Suprapubic skin (tissue), 4 donors: ENCODE measurements at regions not wholly inside any gene's neighbourhood (a gene's known extent, or its start where the extent isn't known, plus 50 kb on each side); places are given as distances from the start of the nearest gene placed in this dataset.

Experiments used
- CTCF ChIP-seq, 2 donors: fragments of 200-600 bp in 1 of 2; fragments of 450-650 bp in 1 of 2; sonication (generic) in 1 of 2; IDR thresholded peaks; one replicate each; pipeline ENCODE4 v1.5.1; 2016 to 2019; ENCODE audit warnings: antibody characterized with exemption in 2 of 2, mild to moderate bottlenecking in 1 of 2, moderate library complexity in 1 of 2
- POLR2A ChIP-seq, 2 donors: fragments of 450-650 bp; IDR thresholded peaks; one replicate each; pipeline ENCODE4 v1.6.1; 2017; ENCODE audit warnings: antibody characterized with exemption in 2 of 2, mild to moderate bottlenecking in 2 of 2, moderate library complexity in 2 of 2
- POLR2AphosphoS5 ChIP-seq, 3 donors: sonication (generic); formaldehyde crosslinking; IDR thresholded peaks; one replicate each; pipeline ENCODE4 v1.6.1; 2017; ENCODE audit warnings: antibody characterized with exemption in 3 of 3

DNA sequence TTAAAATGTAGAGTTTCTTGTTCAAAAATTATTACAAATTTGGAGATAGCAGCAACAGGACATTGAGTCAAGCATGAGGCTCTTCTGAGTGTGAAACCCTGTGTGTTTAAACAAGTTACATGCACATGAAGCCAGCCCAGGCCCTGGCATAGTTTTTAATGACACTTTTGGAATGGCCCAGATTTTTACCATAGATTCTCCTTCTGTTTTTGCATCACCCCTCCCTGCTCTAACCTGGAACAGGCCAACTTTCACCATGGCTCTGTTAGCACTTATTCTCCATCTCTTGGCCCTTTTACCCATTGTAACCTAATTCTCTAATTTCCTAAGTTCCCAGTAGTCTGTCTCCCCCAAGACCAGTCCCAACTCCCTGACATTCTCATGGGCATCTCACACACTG is 63.1 kb upstream of the PRSS23 start:
- TF ChIP-seq POLR2A (IDR thresholded peaks at IDR 0.05) (no peak), CTCF (IDR thresholded peaks at IDR 0.05) (no peak), POLR2AphosphoS5 (IDR thresholded peaks at IDR 0.05) (no peak)
